ENCODE measurements at regions not wholly inside any gene's neighbourhood (a gene's known extent, or its start where the extent isn't known, plus 50 kb on each side); places are given as distances from the start of the nearest gene placed in this dataset.

- no peak for TF ChIP-seq POLR2A (IDR thresholded peaks at IDR 0.05)
- TF ChIP-seq CTCF (IDR thresholded peaks at IDR 0.05), result no peak
Observed at GRCh38 chr12:107490010-107490409, 195.6 kb upstream of the PWP1 start.

Measured in esophagus squamous epithelium (tissue), 4 donors.